ENCODE measurements at regions not wholly inside any gene's neighbourhood (a gene's known extent, or its start where the extent isn't known, plus 50 kb on each side); places are given as distances from the start of the nearest gene placed in this dataset.

DNA sequence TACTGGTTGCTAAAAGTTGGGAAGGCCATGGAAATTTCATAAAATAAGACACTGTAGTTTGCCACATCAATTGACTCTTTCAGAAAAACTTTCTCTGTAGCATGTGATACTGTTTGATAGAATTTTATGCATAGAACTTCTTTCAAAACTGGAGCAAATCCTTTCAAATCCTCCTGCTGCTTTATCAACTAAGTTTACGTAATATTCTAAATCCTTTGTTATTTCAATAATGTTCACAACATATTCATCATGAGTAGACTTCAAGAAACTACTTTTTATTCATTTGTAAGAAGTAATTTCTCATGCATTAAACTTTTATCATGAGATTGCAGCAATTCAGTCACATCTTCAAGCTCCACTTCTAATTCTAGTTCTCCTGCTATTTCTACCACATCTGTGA is 199.3 kb downstream of the PCDH18 start:
- no peak for ATAC-seq
- no peak for TF ChIP-seq TCF4 (CRISPR knock-in tag; IDR thresholded peaks at IDR 0.05; ENCODE audit: borderline replicate concordance)
- TF ChIP-seq ESRRG (CRISPR knock-in tag; IDR thresholded peaks at IDR 0.05) = no peak
- TF ChIP-seq, protein P1, sequence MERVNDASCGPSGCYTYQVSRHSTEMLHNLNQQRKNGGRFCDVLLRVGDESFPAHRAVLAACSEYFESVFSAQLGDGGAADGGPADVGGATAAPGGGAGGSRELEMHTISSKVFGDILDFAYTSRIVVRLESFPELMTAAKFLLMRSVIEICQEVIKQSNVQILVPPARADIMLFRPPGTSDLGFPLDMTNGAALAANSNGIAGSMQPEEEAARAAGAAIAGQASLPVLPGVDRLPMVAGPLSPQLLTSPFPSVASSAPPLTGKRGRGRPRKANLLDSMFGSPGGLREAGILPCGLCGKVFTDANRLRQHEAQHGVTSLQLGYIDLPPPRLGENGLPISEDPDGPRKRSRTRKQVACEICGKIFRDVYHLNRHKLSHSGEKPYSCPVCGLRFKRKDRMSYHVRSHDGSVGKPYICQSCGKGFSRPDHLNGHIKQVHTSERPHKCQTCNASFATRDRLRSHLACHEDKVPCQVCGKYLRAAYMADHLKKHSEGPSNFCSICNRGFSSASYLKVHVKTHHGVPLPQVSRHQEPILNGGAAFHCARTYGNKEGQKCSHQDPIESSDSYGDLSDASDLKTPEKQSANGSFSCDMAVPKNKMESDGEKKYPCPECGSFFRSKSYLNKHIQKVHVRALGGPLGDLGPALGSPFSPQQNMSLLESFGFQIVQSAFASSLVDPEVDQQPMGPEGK (CRISPR knock-in tag; IDR thresholded peaks at IDR 0.05; ENCODE audit: borderline replicate concordance) = no peak
- TF ChIP-seq, protein P2, sequence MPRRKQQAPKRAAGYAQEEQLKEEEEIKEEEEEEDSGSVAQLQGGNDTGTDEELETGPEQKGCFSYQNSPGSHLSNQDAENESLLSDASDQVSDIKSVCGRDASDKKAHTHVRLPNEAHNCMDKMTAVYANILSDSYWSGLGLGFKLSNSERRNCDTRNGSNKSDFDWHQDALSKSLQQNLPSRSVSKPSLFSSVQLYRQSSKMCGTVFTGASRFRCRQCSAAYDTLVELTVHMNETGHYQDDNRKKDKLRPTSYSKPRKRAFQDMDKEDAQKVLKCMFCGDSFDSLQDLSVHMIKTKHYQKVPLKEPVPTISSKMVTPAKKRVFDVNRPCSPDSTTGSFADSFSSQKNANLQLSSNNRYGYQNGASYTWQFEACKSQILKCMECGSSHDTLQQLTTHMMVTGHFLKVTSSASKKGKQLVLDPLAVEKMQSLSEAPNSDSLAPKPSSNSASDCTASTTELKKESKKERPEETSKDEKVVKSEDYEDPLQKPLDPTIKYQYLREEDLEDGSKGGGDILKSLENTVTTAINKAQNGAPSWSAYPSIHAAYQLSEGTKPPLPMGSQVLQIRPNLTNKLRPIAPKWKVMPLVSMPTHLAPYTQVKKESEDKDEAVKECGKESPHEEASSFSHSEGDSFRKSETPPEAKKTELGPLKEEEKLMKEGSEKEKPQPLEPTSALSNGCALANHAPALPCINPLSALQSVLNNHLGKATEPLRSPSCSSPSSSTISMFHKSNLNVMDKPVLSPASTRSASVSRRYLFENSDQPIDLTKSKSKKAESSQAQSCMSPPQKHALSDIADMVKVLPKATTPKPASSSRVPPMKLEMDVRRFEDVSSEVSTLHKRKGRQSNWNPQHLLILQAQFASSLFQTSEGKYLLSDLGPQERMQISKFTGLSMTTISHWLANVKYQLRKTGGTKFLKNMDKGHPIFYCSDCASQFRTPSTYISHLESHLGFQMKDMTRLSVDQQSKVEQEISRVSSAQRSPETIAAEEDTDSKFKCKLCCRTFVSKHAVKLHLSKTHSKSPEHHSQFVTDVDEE (CRISPR knock-in tag; IDR thresholded peaks at IDR 0.05) = no peak
- no peak for TF ChIP-seq GLIS3 (CRISPR knock-in tag; IDR thresholded peaks at IDR 0.05)
- no peak for TF ChIP-seq BACH2 (CRISPR knock-in tag; IDR thresholded peaks at IDR 0.05; ENCODE audit: borderline replicate concordance)
- no peak for TF ChIP-seq ARNTL (CRISPR knock-in tag; IDR thresholded peaks at IDR 0.05; ENCODE audit: borderline replicate concordance, low read depth)
- TF ChIP-seq OSR1 (CRISPR knock-in tag; IDR thresholded peaks at IDR 0.05) = no peak
- TF ChIP-seq ZC3H10 (CRISPR knock-in tag; IDR thresholded peaks at IDR 0.05) = no peak
- TF ChIP-seq ZNF565 (CRISPR knock-in tag; conservative IDR thresholded peaks at IDR 0.05; ENCODE audit: low read depth) = no peak
- TF ChIP-seq RARB (CRISPR knock-in tag; IDR thresholded peaks at IDR 0.05) = no peak

DNA sequence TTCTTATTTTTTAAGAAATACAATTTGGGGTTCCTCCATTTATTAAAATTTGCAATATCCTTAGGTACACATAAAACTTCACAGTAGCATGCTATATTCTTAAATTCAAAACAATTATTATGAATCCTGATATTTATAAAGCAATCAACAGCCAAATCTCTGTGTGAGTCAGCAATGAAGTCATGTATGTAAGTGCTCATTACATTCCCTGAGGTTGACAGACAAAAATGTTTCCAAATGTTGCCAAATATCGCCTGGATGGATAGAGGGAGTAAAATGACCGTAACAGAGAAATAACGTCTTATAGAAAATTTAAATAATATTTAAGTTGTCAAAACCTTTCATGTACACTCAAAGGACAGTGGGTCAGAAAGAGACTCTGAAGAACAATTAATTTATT is 220.0 kb downstream of the PCDH18 start:
- no peak for ATAC-seq
- TF ChIP-seq TOX (CRISPR knock-in tag; IDR thresholded peaks at IDR 0.05; ENCODE audit: borderline replicate concordance) = no peak
- TF ChIP-seq ISL1 (CRISPR knock-in tag; IDR thresholded peaks at IDR 0.05) = peak; percentile 73
- TF ChIP-seq, protein P3, sequence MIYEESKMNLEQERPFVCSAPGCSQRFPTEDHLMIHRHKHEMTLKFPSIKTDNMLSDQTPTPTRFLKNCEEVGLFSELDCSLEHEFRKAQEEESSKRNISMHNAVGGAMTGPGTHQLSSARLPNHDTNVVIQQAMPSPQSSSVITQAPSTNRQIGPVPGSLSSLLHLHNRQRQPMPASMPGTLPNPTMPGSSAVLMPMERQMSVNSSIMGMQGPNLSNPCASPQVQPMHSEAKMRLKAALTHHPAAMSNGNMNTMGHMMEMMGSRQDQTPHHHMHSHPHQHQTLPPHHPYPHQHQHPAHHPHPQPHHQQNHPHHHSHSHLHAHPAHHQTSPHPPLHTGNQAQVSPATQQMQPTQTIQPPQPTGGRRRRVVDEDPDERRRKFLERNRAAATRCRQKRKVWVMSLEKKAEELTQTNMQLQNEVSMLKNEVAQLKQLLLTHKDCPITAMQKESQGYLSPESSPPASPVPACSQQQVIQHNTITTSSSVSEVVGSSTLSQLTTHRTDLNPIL (CRISPR knock-in tag; IDR thresholded peaks at IDR 0.05; ENCODE audit: low read depth) = peak; percentile 67; the same call in 1 of the 2 replicates

DNA sequence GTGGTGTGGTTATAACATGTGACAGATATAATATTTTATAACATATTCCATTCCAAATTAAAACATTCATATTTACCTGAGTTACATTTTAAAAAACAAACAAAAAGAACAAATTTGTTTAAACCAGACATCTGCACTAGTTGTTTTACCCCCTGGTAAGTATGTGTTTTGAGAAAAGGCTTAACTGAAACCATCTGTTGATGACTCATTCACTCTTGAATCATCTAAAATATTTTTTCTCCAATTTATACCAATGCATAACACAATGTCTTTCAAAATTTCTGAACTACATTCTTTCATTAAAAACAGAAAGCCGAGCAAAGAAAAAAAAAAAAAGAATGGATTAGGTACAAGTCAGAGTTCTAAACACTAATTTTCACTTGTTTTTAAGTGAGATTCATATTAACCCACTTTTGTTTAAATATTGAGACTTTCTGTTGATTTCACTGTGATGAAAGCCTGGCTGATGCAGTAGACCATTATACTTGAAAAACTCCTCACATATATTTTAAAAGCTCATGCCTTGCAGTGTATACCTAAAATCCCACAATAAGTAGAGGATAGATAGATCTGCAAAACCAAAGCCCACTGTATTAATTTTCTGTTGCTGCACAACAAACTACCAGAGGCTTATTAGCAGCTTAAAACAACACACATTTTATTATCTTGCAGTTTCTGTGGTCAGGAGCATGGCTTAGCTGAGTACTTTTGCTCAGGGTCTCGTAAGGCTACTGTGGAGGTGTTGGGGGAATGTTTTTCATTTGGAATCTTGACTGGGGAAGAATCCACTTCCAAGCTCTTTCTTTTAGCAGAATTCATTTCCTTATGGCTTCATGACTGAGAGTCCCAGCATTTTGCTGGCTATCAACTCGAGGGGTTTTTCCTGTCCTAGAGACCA is 221.5 kb downstream of the PCDH18 start:
- peak; percentile 94 for ATAC-seq
- TF ChIP-seq SNAI2 (CRISPR knock-in tag; IDR thresholded peaks at IDR 0.05) (no peak), ISL1 (CRISPR knock-in tag; IDR thresholded peaks at IDR 0.05) (peak; percentile 32), TCF4 (CRISPR knock-in tag; IDR thresholded peaks at IDR 0.05; ENCODE audit: borderline replicate concordance) (peak; percentile 72; the same call in 1 of the 2 replicates)

DNA sequence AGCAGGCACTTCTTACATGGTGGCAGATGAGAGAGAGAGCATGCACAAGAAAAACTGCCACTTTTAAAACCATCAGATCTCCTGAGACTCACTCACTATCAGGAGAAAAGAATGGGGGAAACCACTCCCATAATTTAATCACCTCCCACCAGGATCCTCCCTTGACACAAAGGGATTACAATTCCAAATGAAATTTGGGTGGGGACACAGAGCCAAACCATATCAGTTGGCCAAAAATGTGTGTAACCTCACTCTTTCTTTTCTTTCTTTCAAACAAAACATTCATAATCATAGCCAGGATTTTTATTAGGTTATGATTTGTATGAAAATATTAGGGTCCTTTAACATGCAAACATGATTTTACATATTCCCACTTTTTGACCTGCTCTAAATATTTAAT is 222.1 kb downstream of the PCDH18 start:
- TF ChIP-seq PPARA (CRISPR knock-in tag; IDR thresholded peaks at IDR 0.05; ENCODE audit: borderline replicate concordance) (no peak), BACH2 (CRISPR knock-in tag; IDR thresholded peaks at IDR 0.05; ENCODE audit: borderline replicate concordance) (no peak), ZNF565 (CRISPR knock-in tag; conservative IDR thresholded peaks at IDR 0.05; ENCODE audit: low read depth) (no peak), TOX (CRISPR knock-in tag; IDR thresholded peaks at IDR 0.05; ENCODE audit: borderline replicate concordance) (no peak), OSR1 (CRISPR knock-in tag; IDR thresholded peaks at IDR 0.05) (no peak), SNAI2 (CRISPR knock-in tag; IDR thresholded peaks at IDR 0.05) (no peak), ESRRG (CRISPR knock-in tag; IDR thresholded peaks at IDR 0.05) (no peak), TCF4 (CRISPR knock-in tag; IDR thresholded peaks at IDR 0.05; ENCODE audit: borderline replicate concordance) (no peak), ZFP3 (CRISPR knock-in tag; IDR thresholded peaks at IDR 0.05) (no peak), GLIS3 (CRISPR knock-in tag; IDR thresholded peaks at IDR 0.05) (no peak)
- TF ChIP-seq, protein P4, sequence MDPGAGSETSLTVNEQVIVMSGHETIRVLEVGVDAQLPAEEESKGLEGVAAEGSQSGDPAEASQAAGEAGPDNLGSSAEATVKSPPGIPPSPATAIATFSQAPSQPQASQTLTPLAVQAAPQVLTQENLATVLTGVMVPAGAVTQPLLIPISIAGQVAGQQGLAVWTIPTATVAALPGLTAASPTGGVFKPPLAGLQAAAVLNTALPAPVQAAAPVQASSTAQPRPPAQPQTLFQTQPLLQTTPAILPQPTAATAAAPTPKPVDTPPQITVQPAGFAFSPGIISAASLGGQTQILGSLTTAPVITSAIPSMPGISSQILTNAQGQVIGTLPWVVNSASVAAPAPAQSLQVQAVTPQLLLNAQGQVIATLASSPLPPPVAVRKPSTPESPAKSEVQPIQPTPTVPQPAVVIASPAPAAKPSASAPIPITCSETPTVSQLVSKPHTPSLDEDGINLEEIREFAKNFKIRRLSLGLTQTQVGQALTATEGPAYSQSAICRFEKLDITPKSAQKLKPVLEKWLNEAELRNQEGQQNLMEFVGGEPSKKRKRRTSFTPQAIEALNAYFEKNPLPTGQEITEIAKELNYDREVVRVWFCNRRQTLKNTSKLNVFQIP (CRISPR knock-in tag; IDR thresholded peaks at IDR 0.05; ENCODE audit: borderline replicate concordance, low read depth) = no peak
- TF ChIP-seq, protein P5, sequence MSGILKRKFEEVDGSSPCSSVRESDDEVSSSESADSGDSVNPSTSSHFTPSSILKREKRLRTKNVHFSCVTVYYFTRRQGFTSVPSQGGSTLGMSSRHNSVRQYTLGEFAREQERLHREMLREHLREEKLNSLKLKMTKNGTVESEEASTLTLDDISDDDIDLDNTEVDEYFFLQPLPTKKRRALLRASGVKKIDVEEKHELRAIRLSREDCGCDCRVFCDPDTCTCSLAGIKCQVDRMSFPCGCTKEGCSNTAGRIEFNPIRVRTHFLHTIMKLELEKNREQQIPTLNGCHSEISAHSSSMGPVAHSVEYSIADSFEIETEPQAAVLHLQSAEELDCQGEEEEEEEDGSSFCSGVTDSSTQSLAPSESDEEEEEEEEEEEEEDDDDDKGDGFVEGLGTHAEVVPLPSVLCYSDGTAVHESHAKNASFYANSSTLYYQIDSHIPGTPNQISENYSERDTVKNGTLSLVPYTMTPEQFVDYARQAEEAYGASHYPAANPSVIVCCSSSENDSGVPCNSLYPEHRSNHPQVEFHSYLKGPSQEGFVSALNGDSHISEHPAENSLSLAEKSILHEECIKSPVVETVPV (CRISPR knock-in tag; IDR thresholded peaks at IDR 0.05) = no peak
- TF ChIP-seq, protein P3 (CRISPR knock-in tag; IDR thresholded peaks at IDR 0.05; ENCODE audit: low read depth) = no peak
- peak; percentile 31; the same call in 2 of the 3 replicates for ATAC-seq

Data from SK-N-SH treated with all-trans-retinoic acid at 6 μM for 48 hours (cell line).